ENCODE measurements at regions not wholly inside any gene's neighbourhood (a gene's known extent, or its start where the extent isn't known, plus 50 kb on each side); places are given as distances from the start of the nearest gene placed in this dataset.

DNA sequence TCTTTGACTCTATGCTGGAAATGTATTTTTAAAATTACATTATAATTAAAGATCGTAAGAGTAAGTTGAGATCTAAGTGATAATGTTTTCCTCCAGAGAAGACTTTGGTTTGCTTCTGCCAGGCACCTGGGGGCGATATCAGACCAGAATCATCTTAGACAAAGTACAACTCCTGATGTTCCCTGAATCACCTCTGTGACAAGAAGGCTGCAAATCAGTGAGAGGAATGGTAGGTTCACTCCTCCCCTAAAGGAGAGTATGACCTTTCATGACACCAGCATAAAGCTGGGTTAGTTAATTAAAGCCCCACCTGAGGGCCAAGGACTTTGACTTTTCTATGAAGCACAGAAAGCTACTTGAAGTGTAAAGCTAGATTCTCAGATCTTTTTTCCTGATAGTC, 114.4 kb upstream of the DTNA start:
- no peaks in the 10 kb centered on the region for H3K27me3 ChIP-seq (ENCODE audit: control insufficient read depth in 5 of 5, insufficient read depth in 4 of 5, low read length in 5 of 5)
- no peaks in the 10 kb centered on the region for H3K36me3 ChIP-seq (ENCODE audit: control insufficient read depth in 5 of 5, insufficient read depth in 5 of 5, low read length in 5 of 5)
- peaks cover 0 to 27% (median 17%) of the 10 kb centered on the region in 5 donors for H3K4me1 ChIP-seq (ENCODE audit: control insufficient read depth in 5 of 5, insufficient read depth in 5 of 5, low read length in 5 of 5)
- no peak overlapping the region for H3K27ac ChIP-seq (ENCODE audit: low read depth, low read length)
- no peak overlapping the region for H3K4me3 ChIP-seq (ENCODE audit: low read depth in 1 of 5, low read length in 5 of 5)
- no peaks in the 10 kb centered on the region for H3K9me3 ChIP-seq (ENCODE audit: control insufficient read depth in 5 of 5, low read length in 5 of 5)
- H3K9ac ChIP-seq (ENCODE audit: low read length in 5 of 5): no peak overlapping the region

DNA sequence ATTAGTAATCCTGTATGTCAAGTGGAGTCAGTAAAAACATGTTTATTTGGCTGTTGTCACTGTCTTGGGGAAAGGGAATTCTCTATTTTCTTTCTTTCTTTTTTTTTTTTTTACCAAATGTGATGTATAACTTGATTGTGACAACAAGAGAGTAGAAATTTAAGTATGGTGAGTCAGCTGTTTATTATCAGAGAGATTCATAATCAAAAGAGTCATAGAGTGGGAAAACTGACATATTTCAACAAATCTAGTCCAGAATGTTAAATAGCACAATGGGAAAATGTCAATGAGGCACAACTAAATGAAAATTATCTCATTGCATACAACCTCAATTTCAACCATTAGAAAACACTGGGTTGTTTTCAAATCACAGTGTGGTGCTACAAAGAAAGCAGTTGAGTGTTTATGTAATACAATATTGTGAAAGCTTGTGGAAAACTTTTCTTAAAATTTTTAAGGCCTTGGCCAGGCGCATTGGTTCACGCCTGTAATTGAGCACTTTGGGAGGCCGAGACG, 111.9 kb upstream of the DTNA start:
- Histone ChIP-seq H3K27ac (ENCODE audit: low read depth, low read length) (peak overlapping the region; percentile 27), H3K9ac (ENCODE audit: low read length in 5 of 5) (no peak overlapping the region)

DNA sequence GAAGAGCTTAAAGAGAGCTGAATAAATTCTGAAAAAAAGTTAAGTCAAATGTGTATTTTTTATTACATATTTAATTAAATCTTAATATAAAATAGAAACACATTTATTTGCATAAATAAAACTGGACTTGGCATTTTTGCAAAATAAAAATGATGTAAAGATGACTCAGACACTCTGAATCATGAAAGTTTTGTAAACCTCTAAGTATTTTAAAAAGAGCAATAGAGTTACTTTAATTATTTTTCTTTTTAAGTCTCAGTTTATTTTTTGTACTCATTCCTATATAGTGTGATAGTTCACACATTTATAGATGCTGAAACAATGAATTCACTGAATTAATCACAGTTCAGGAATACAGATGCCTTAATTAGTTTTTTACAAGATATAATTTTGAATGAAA, 109.9 kb upstream of the DTNA start:
- Histone ChIP-seq H3K9me3 (ENCODE audit: control insufficient read depth in 5 of 5, low read length in 5 of 5) (no peaks in the 10 kb centered on the region), H3K4me1 (ENCODE audit: control insufficient read depth in 5 of 5, insufficient read depth in 5 of 5, low read length in 5 of 5) (peaks cover 0 to 6% (median 0%) of the 10 kb centered on the region in 5 donors), H3K9ac (ENCODE audit: low read length in 5 of 5) (no peak overlapping the region), H3K4me3 (ENCODE audit: low read depth in 1 of 5, low read length in 5 of 5) (no peak overlapping the region), H3K27ac (ENCODE audit: low read depth, low read length) (no peak overlapping the region), H3K36me3 (ENCODE audit: control insufficient read depth in 5 of 5, insufficient read depth in 5 of 5, low read length in 5 of 5) (no peaks in the 10 kb centered on the region), H3K27me3 (ENCODE audit: control insufficient read depth in 5 of 5, insufficient read depth in 4 of 5, low read length in 5 of 5) (no peaks in the 10 kb centered on the region)

More for the DNA sequence above, 111.9 kb upstream of the DTNA start:
- Histone ChIP-seq H3K9me3 (ENCODE audit: control insufficient read depth in 5 of 5, low read length in 5 of 5) (no peaks in the 10 kb centered on the region), H3K4me1 (ENCODE audit: control insufficient read depth in 5 of 5, insufficient read depth in 5 of 5, low read length in 5 of 5) (peaks cover 0 to 20% (median 5%) of the 10 kb centered on the region in 5 donors), H3K27me3 (ENCODE audit: control insufficient read depth in 5 of 5, insufficient read depth in 4 of 5, low read length in 5 of 5) (no peaks in the 10 kb centered on the region), H3K36me3 (ENCODE audit: control insufficient read depth in 5 of 5, insufficient read depth in 5 of 5, low read length in 5 of 5) (no peaks in the 10 kb centered on the region), H3K4me3 (ENCODE audit: low read depth in 1 of 5, low read length in 5 of 5) (no peak overlapping the region)

DNA sequence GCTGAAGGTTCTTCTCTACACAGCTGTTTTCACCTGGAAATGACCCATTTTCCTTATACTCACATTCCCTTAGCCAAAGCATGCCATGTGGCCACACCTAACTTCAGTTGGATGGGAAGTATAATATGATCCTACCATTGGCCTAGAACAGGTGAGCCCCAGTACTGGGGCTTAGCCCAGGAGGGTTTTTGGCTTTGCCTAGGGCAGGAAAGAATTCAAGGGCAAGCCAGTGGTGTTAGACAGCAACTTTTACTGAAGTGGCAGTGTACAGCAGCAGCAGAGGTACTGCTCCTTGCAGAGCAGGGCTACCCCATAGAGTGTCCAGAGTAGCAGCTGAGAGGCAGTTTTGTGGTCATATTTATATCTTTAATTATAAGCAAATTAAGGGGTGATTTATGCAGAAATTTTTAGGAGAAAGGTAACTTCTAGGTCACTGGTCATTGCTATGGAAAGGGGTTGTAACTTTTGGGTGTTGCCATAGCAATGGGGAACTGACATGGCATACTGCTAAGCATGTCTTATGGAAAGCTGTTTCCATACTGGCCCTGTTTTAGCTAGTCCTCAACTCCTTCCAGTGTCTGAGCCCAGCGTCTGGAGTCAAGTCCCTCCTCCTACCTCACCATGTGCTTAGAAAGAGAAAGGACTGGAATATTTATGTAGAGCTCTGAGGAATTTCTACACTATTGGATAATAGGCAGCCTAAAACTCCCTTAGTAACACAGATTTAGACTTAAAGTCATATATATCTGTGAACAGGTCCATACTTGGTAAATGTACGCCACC, 109.0 kb upstream of the DTNA start:
- Histone ChIP-seq H3K36me3 (ENCODE audit: control insufficient read depth in 5 of 5, insufficient read depth in 5 of 5, low read length in 5 of 5) (no peaks in the 10 kb centered on the region), H3K9me3 (ENCODE audit: control insufficient read depth in 5 of 5, low read length in 5 of 5) (no peaks in the 10 kb centered on the region), H3K27ac (ENCODE audit: low read depth, low read length) (no peak overlapping the region), H3K4me3 (ENCODE audit: low read depth in 1 of 5, low read length in 5 of 5) (no peak overlapping the region), H3K4me1 (ENCODE audit: control insufficient read depth in 5 of 5, insufficient read depth in 5 of 5, low read length in 5 of 5) (peaks cover 0 to 10% (median 5%) of the 10 kb centered on the region in 5 donors), H3K27me3 (ENCODE audit: control insufficient read depth in 5 of 5, insufficient read depth in 4 of 5, low read length in 5 of 5) (no peaks in the 10 kb centered on the region), H3K9ac (ENCODE audit: low read length in 5 of 5) (no peak overlapping the region)

DNA sequence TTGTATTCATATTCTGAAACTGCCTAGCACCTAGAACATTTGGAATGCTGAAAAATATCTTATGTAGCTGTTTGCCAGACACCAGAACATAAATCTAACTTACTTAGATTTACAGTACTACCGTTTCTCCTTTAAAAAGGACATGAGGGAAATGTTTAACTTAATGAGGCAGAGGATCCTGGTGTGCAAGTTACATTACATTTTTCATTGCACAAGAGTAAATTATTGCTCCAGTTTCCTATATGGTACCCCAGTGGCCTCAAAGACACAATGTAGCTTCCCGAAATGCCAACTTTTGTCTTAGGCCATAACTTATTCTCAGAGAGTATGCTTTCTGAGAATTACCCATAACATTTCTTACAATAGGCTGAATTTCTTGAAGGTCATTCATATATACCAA, 105.5 kb upstream of the DTNA start:
- Histone ChIP-seq H3K4me1 (ENCODE audit: control insufficient read depth in 5 of 5, insufficient read depth in 5 of 5, low read length in 5 of 5) (peaks cover 0 to 28% (median 21%) of the 10 kb centered on the region in 5 donors), H3K9me3 (ENCODE audit: control insufficient read depth in 5 of 5, low read length in 5 of 5) (no peaks in the 10 kb centered on the region), H3K9ac (ENCODE audit: low read length in 5 of 5) (no peak overlapping the region), H3K4me3 (ENCODE audit: low read depth in 1 of 5, low read length in 5 of 5) (no peak overlapping the region), H3K36me3 (ENCODE audit: control insufficient read depth in 5 of 5, insufficient read depth in 5 of 5, low read length in 5 of 5) (no peaks in the 10 kb centered on the region), H3K27ac (ENCODE audit: low read depth, low read length) (peak overlapping the region; percentile 29), H3K27me3 (ENCODE audit: control insufficient read depth in 5 of 5, insufficient read depth in 4 of 5, low read length in 5 of 5) (no peaks in the 10 kb centered on the region)

DNA sequence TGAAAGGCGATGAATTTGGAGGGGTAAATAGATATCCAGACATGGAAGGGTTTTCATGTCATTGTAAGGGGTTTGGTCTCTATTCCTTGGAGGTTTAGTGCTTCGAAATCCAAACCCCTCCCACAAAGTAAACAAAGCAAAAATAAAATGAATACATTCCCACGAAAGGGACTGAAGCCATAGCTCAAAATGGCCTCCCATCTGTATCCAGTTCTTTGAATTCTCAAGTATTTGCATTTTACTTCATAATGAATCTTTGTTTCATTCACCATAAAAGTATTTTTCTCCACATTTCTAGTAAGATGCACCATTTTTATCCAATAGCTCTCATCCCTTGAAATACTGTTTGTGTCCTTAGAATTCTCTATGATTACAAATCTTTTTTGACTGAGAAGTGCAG, 103.2 kb upstream of the DTNA start:
- Histone ChIP-seq H3K4me1 (ENCODE audit: control insufficient read depth in 5 of 5, insufficient read depth in 5 of 5, low read length in 5 of 5) (peaks cover 0 to 28% (median 21%) of the 10 kb centered on the region in 5 donors), H3K4me3 (ENCODE audit: low read depth in 1 of 5, low read length in 5 of 5) (no peak overlapping the region), H3K9ac (ENCODE audit: low read length in 5 of 5) (no peak overlapping the region)

DNA sequence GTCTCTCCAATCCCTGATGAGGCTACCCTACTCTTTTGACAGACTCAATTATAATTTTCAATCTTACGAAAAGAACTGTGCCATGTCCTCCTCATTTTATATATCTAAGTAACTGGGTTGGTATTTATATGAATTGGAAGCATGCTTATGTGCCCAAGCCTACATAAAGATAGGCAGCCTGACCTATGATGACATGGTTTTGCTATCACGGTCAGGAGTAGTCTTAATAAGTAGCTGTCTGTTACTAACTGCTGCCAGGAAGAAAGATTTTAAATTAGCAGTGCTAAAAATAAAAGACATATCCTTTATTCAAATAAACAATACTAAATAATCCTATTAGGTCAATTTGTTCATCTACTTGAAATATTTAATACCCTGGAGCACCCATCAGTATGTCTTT, 102.0 kb upstream of the DTNA start:
- H3K9ac ChIP-seq (ENCODE audit: low read length in 5 of 5): peak overlapping the region in 1 of 5 donors; percentile 53
- H3K27me3 ChIP-seq (ENCODE audit: control insufficient read depth in 5 of 5, insufficient read depth in 4 of 5, low read length in 5 of 5): no peaks in the 10 kb centered on the region
- peak overlapping the region; percentile 52 for H3K27ac ChIP-seq (ENCODE audit: low read depth, low read length)
- no peak overlapping the region for H3K4me3 ChIP-seq (ENCODE audit: low read depth in 1 of 5, low read length in 5 of 5)
- no peaks in the 10 kb centered on the region for H3K36me3 ChIP-seq (ENCODE audit: control insufficient read depth in 5 of 5, insufficient read depth in 5 of 5, low read length in 5 of 5)
- H3K9me3 ChIP-seq (ENCODE audit: control insufficient read depth in 5 of 5, low read length in 5 of 5): no peaks in the 10 kb centered on the region
- H3K4me1 ChIP-seq (ENCODE audit: control insufficient read depth in 5 of 5, insufficient read depth in 5 of 5, low read length in 5 of 5): peaks cover 0 to 28% (median 21%) of the 10 kb centered on the region in 5 donors

More for the DNA sequence above, 103.2 kb upstream of the DTNA start:
- no peaks in the 10 kb centered on the region for H3K9me3 ChIP-seq (ENCODE audit: control insufficient read depth in 5 of 5, low read length in 5 of 5)
- H3K27me3 ChIP-seq (ENCODE audit: control insufficient read depth in 5 of 5, insufficient read depth in 4 of 5, low read length in 5 of 5): no peaks in the 10 kb centered on the region
- no peak overlapping the region for H3K27ac ChIP-seq (ENCODE audit: low read depth, low read length)
- H3K36me3 ChIP-seq (ENCODE audit: control insufficient read depth in 5 of 5, insufficient read depth in 5 of 5, low read length in 5 of 5): no peaks in the 10 kb centered on the region

DNA sequence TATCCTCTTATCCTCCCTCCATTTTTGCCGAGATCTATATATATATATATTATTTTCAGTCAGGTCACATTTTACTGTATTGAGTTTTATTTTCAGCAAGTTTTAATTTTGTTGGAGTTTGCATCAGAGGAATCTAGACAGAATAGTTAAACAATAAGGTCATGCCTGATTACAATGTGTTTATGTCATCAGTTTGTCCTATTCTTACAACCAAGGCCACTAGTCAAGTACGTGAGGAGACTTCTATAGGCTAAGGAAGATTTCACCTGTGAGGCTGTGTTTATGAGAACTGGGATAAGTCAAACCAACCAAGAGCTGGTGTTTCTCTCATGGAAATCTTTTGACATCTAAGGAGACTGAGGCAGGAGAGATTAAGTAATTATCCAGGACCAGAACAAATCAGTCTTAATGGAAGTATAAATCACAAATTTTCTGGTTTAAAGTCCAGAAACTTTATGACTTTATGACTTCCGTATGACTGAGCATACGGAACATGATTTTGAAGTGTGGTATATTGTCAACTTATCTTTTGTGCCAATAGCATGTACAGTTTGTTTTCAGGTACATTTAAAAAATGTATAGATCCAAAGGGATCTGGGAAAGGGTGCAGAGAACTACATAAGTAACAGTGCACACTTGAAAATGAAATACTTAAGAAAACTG, 100.0 kb upstream of the DTNA start:
- Histone ChIP-seq H3K27ac (ENCODE audit: low read depth, low read length) (no peak overlapping the region), H3K4me1 (ENCODE audit: control insufficient read depth in 5 of 5, insufficient read depth in 5 of 5, low read length in 5 of 5) (peaks cover 0 to 28% (median 21%) of the 10 kb centered on the region in 5 donors)

DNA sequence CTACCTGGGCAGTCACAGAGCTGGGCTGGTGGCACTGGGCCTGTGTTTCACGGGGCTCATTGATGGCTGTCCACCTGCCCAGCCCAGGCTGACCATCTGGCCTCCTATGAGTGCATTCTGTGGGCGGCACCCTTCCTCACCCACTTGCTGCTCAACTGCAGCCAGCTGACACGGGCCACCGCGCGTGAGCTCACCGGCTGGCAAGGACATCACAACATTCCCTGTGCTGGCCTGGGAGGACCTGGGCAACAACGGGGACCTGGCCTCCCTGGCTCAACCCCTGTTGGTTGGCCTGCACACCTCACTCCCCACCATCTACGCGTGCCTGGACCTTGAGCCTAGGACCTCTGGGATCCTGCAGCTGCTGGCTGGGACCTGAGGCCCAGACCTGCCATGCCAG, 98.2 kb upstream of the DTNA start:
- H3K9me3 ChIP-seq (ENCODE audit: control insufficient read depth in 5 of 5, low read length in 5 of 5): peaks cover 0 to 8% (median 0%) of the 10 kb centered on the region in 5 donors
- no peak overlapping the region for H3K9ac ChIP-seq (ENCODE audit: low read length in 5 of 5)
- H3K4me3 ChIP-seq (ENCODE audit: low read depth in 1 of 5, low read length in 5 of 5): no peak overlapping the region
- H3K4me1 ChIP-seq (ENCODE audit: control insufficient read depth in 5 of 5, insufficient read depth in 5 of 5, low read length in 5 of 5): peaks cover 0 to 14% (median 11%) of the 10 kb centered on the region in 5 donors
- H3K27me3 ChIP-seq (ENCODE audit: control insufficient read depth in 5 of 5, insufficient read depth in 4 of 5, low read length in 5 of 5): no peaks in the 10 kb centered on the region
- no peaks in the 10 kb centered on the region for H3K36me3 ChIP-seq (ENCODE audit: control insufficient read depth in 5 of 5, insufficient read depth in 5 of 5, low read length in 5 of 5)
- H3K27ac ChIP-seq (ENCODE audit: low read depth, low read length): no peak overlapping the region

More for the DNA sequence above, 100.0 kb upstream of the DTNA start:
- H3K9ac ChIP-seq (ENCODE audit: low read length in 5 of 5): no peak overlapping the region
- no peaks in the 10 kb centered on the region for H3K27me3 ChIP-seq (ENCODE audit: control insufficient read depth in 5 of 5, insufficient read depth in 4 of 5, low read length in 5 of 5)
- no peak overlapping the region for H3K4me3 ChIP-seq (ENCODE audit: low read depth in 1 of 5, low read length in 5 of 5)
- no peaks in the 10 kb centered on the region for H3K36me3 ChIP-seq (ENCODE audit: control insufficient read depth in 5 of 5, insufficient read depth in 5 of 5, low read length in 5 of 5)
- no peaks in the 10 kb centered on the region for H3K9me3 ChIP-seq (ENCODE audit: control insufficient read depth in 5 of 5, low read length in 5 of 5)

DNA sequence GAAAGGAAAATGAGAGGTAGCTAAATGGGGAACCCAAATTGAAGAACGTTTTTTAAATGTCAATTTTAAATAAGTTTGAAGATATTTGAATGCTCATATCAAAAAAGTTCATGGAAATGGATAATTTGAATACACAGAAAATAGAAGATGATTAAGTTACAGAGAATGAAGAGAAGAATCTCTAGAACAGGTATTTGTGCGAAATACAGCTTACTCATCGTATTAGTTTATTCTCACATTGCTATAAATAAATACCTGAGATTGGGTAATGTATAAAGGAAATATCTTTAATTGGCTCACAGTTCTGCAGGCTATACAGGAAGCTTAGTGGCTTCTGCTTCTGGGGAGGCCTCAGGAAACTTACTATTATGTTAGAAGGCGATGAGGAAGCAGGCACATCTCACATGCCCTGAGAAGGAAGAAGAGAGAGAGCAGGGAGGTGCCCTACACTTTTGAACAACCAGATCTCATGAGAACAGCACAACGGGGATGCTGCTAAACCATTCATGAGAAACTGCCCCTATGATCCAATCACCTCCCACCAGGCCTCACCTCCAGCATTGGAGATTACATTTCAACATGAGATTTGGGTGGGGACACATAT, 89.7 kb upstream of the DTNA start:
- Histone ChIP-seq H3K9me3 (ENCODE audit: control insufficient read depth in 5 of 5, low read length in 5 of 5) (peaks cover 0 to 21% (median 4%) of the 10 kb centered on the region in 5 donors), H3K4me3 (ENCODE audit: low read depth in 1 of 5, low read length in 5 of 5) (no peak overlapping the region), H3K27me3 (ENCODE audit: control insufficient read depth in 5 of 5, insufficient read depth in 4 of 5, low read length in 5 of 5) (no peaks in the 10 kb centered on the region), H3K9ac (ENCODE audit: low read length in 5 of 5) (no peak overlapping the region), H3K27ac (ENCODE audit: low read depth, low read length) (no peak overlapping the region), H3K4me1 (ENCODE audit: control insufficient read depth in 5 of 5, insufficient read depth in 5 of 5, low read length in 5 of 5) (peaks cover 0 to 3% (median 0%) of the 10 kb centered on the region in 5 donors), H3K36me3 (ENCODE audit: control insufficient read depth in 5 of 5, insufficient read depth in 5 of 5, low read length in 5 of 5) (no peaks in the 10 kb centered on the region)
